Brain microvascular endothelial cell (primary cell): ENCODE measurements at regions not wholly inside any gene's neighbourhood (a gene's known extent, or its start where the extent isn't known, plus 50 kb on each side); places are given as distances from the start of the nearest gene placed in this dataset.

Source experiments
- DNase-seq: peaks from one replicate; pipeline ENCODE4 v3.0.0-alpha.2; 2020
- H3K27ac ChIP-seq: fragments of 250-450 bp; sonication (Bioruptor Pico); 2 replicates; pipeline ENCODE4 v1.5.1; 2020; ENCODE audit warnings: mild to moderate bottlenecking, moderate library complexity
- H3K27me3 ChIP-seq: fragments of 250-450 bp; sonication (Bioruptor Pico); replicated peaks from 2 replicates; pipeline ENCODE4 v1.5.1; 2020; ENCODE audit warnings: mild to moderate bottlenecking
- H3K36me3 ChIP-seq: fragments of 250-450 bp; sonication (Bioruptor Pico); replicated peaks from 2 replicates; pipeline ENCODE4 v1.5.1; 2020; ENCODE audit warnings: mild to moderate bottlenecking
- H3K4me3 ChIP-seq: 2 replicates; pipeline ENCODE4 v1.5.1; 2011; ENCODE audit warnings: low read depth, mild to moderate bottlenecking, control low read depth, low read length, moderate library complexity
- CTCF ChIP-seq: IDR thresholded peaks from 2 replicates; pipeline ENCODE4 v1.5.1; 2011; ENCODE audit warnings: low read depth, mild to moderate bottlenecking, moderate library complexity, low read length, control low read depth, inconsistent platforms; ENCODE audit errors: missing control alignments
- in situ Hi-C: cut with HindIII; loops from 2 replicates; pipeline ENCODE4 v1.10.0; 2017; ENCODE audit warnings: low sequenced_read_pairs, low pct_ligation_motif_present

GRCh38 chr3:146912241-146913015, 307.3 kb upstream of the PLSCR5 start:
- no peak overlapping the region for H3K4me3 ChIP-seq
- in situ Hi-C loops: no loop called here
- DNase-seq: no peak
- no peaks in the 10 kb centered on the region for H3K36me3 ChIP-seq
- no peak overlapping the region for H3K27ac ChIP-seq
- TF ChIP-seq CTCF: no peak
- no peaks in the 10 kb centered on the region for H3K27me3 ChIP-seq

- H3K27ac ChIP-seq: no peak overlapping the region
- no peaks in the 10 kb centered on the region for H3K27me3 ChIP-seq
- DNase-seq: no peak
- no peak for TF ChIP-seq CTCF
- H3K36me3 ChIP-seq: no peaks in the 10 kb centered on the region
- in situ Hi-C loops: no loop called here
- no peak overlapping the region for H3K4me3 ChIP-seq
Measured at GRCh38 chr3:146903927-146904326, 298.8 kb upstream of the PLSCR5 start.

- no peak overlapping the region for H3K27ac ChIP-seq
Measured at GRCh38 chr3:146899171-146899570, 294.0 kb upstream of the PLSCR5 start.

GRCh38 chr3:146896711-146897110, 291.6 kb upstream of the PLSCR5 start:
- in situ Hi-C loops: no loop called here
- Histone ChIP-seq H3K27ac (no peak overlapping the region), H3K36me3 (no peaks in the 10 kb centered on the region), H3K27me3 (no peaks in the 10 kb centered on the region), H3K4me3 (no peak overlapping the region)
- peak; percentile 8 for DNase-seq
- TF ChIP-seq CTCF: no peak

More at GRCh38 chr3:146899171-146899570, 294.0 kb upstream of the PLSCR5 start:
- no peak for DNase-seq
- Histone ChIP-seq H3K4me3 (no peak overlapping the region), H3K27me3 (no peaks in the 10 kb centered on the region), H3K36me3 (no peaks in the 10 kb centered on the region)
- in situ Hi-C loops: no loop called here
- no peak for TF ChIP-seq CTCF

GRCh38 chr3:146895026-146895749, 290.0 kb upstream of the PLSCR5 start:
- DNase-seq: peak; percentile 79
- Histone ChIP-seq H3K27ac (peak overlapping the region; percentile 42), H3K4me3 (no peak overlapping the region), H3K27me3 (no peaks in the 10 kb centered on the region), H3K36me3 (no peaks in the 10 kb centered on the region)
- TF ChIP-seq CTCF: no peak
- in situ Hi-C loops: no loop called here

GRCh38 chr3:146894406-146894805, 289.3 kb upstream of the PLSCR5 start:
- DNase-seq: no peak
- Histone ChIP-seq H3K27me3 (no peaks in the 10 kb centered on the region), H3K36me3 (no peaks in the 10 kb centered on the region), H3K4me3 (no peak overlapping the region), H3K27ac (peak overlapping the region; percentile 42)
- in situ Hi-C loops: no loop called here
- no peak for TF ChIP-seq CTCF
